ENCODE measurements at regions not wholly inside any gene's neighbourhood (a gene's known extent, or its start where the extent isn't known, plus 50 kb on each side); places are given as distances from the start of the nearest gene placed in this dataset.

DNA sequence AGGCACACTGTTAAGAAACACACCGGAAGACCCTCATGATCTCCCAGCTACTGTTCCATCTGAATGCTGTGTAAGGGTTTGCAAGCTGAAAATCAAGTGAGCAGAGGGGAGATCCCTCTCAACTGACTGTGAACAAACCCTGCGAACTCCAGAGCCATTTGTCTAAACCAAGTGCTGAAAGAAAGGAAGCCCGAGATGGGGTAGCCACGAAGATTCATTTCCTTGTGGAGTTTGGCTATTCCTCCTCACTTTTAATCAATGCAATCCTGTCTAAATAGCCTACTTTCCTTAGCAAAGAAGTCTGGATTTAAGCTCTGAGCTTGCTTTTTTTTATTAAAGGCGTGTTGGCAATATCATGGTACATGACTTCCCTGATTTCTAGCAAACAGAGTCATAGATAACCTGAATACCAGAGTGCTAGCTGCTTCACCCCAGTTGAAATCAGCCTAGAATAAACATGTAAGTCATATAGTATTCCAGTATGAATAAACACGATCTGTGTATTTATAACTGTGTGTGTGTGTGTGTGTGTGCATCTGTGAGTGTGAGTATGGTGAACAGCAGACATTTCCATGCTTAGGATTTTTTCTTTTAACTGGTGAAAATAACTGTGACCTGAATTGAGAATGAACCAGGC lies 365.2 kb downstream of the ZNF521 start:
- Histone ChIP-seq H3K9me3 (no peaks in the 10 kb centered on the region), H3K36me3 (no peaks in the 10 kb centered on the region), H3K4me3 (peak overlapping the region; percentile 7 to 51 (median 10)), H3K4me1 (peaks cover 0 to 3% of the 10 kb centered on the region in 2 donors), H3K27ac (peak overlapping the region; percentile 69 to 90), H3K27me3 (no peaks in the 10 kb centered on the region)
- intact Hi-C loops (cut with DNase I; ENCODE audit: low total_unique reads) = no loop called here
- DNase-seq (ENCODE audit: low spot score in 2 of 2) = no peak
- TF ChIP-seq POLR2AphosphoS5 (IDR thresholded peaks at IDR 0.05) (no peak), POLR2A (IDR thresholded peaks at IDR 0.05) (no peak)
- TF ChIP-seq, protein P1, sequence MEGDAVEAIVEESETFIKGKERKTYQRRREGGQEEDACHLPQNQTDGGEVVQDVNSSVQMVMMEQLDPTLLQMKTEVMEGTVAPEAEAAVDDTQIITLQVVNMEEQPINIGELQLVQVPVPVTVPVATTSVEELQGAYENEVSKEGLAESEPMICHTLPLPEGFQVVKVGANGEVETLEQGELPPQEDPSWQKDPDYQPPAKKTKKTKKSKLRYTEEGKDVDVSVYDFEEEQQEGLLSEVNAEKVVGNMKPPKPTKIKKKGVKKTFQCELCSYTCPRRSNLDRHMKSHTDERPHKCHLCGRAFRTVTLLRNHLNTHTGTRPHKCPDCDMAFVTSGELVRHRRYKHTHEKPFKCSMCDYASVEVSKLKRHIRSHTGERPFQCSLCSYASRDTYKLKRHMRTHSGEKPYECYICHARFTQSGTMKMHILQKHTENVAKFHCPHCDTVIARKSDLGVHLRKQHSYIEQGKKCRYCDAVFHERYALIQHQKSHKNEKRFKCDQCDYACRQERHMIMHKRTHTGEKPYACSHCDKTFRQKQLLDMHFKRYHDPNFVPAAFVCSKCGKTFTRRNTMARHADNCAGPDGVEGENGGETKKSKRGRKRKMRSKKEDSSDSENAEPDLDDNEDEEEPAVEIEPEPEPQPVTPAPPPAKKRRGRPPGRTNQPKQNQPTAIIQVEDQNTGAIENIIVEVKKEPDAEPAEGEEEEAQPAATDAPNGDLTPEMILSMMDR (IDR thresholded peaks at IDR 0.05) = no peak

DNA sequence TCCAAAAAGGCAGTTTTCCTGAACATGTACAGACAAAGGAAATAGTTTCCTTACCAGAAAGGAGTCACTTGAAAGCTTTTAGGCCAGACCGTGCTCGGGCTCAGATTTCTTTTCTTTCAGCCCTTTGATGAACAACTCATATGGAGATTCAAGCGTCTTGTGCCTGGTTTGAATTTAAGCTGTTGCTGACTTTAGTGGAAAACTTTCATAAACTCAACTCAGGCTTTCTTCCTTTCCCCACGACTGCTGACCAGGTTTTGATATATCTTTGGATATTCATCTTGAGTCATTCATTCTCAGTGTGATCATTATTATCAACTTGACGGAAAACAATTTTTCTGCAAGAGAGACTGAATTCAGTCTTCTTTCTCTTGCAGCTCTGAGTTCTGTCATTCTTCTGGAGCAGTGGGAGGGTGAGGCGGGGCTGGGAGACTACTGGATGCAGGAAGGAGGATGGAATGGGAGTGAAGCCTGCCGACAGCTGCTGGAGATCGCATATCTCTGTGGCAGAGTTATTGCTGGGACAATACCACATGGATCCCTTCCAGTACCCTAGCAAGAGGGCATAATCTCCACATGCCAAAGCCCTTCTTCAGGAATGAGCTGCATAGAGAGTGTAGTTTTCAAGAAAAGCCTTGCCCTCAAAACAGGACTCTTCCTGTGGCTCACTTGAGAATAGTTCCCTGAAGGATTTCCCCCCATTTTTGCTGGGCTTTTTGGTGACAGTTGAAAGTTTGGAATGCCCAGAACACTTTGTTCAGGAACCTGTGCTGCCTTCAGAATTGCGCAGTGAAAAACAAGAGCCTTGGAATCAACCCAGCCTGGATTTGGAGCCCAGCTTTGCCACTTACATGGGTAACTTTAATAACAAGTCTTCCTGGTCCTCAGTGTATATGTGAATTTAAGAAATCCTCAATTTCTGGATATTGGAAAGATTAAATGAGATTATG lies 364.4 kb downstream of the ZNF521 start:
- Histone ChIP-seq H3K27ac (peak overlapping the region; percentile 69 to 90), H3K9me3 (no peaks in the 10 kb centered on the region), H3K27me3 (no peaks in the 10 kb centered on the region), H3K36me3 (no peaks in the 10 kb centered on the region), H3K4me3 (peak overlapping the region; percentile 7 to 51 (median 10)), H3K4me1 (peaks cover 0 to 3% of the 10 kb centered on the region in 2 donors)
- DNase-seq (ENCODE audit: low spot score in 2 of 2) = peak in 1 of 2 donors; percentile 61
- TF ChIP-seq, protein P1 (IDR thresholded peaks at IDR 0.05) = no peak
- TF ChIP-seq POLR2AphosphoS5 (IDR thresholded peaks at IDR 0.05) = no peak
- TF ChIP-seq POLR2A (IDR thresholded peaks at IDR 0.05) = no peak
- intact Hi-C loops (cut with DNase I; ENCODE audit: low total_unique reads) = no loop called here

DNA sequence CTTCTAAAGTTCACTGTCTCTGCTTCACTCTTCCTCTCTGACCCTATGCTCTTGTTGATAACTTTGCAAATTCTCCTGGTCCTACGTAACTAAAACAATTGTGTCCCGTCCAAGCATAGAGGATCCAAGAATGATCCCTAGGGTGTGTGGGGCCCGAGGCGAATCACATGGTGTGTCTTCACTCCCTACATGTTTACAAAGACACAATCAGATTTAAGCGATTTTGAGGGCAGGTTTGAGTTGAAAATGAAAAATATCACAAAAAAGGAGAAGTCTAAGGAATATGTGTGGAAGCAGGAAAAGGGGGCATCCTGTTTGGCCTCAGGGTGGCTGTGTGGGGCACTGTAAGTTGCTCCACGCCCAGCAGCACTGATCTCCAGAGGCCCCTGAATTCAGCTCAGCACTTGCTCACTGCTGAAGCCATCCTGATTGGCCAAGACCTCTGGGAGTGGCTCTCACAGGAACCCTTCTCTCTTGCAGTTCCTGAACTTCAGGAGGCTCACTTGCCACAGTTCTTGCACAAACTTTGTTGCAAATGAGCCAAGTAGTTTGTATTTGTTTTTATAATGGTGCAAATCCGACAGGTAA lies 363.6 kb downstream of the ZNF521 start:
- Histone ChIP-seq H3K27ac (peak overlapping the region; percentile 69 to 90), H3K4me1 (peaks cover 0 to 3% of the 10 kb centered on the region in 2 donors), H3K36me3 (no peaks in the 10 kb centered on the region), H3K4me3 (peak overlapping the region in 2 of 3 donors; percentile 10 to 51), H3K27me3 (no peaks in the 10 kb centered on the region), H3K9me3 (no peaks in the 10 kb centered on the region)
- intact Hi-C loops (cut with DNase I; ENCODE audit: low total_unique reads) = no loop called here
- no peak for DNase-seq (ENCODE audit: low spot score in 2 of 2)
- TF ChIP-seq, protein P1 (IDR thresholded peaks at IDR 0.05) = no peak
- TF ChIP-seq POLR2AphosphoS5 (IDR thresholded peaks at IDR 0.05) = peak in 1 of 3 donors; percentile 9

DNA sequence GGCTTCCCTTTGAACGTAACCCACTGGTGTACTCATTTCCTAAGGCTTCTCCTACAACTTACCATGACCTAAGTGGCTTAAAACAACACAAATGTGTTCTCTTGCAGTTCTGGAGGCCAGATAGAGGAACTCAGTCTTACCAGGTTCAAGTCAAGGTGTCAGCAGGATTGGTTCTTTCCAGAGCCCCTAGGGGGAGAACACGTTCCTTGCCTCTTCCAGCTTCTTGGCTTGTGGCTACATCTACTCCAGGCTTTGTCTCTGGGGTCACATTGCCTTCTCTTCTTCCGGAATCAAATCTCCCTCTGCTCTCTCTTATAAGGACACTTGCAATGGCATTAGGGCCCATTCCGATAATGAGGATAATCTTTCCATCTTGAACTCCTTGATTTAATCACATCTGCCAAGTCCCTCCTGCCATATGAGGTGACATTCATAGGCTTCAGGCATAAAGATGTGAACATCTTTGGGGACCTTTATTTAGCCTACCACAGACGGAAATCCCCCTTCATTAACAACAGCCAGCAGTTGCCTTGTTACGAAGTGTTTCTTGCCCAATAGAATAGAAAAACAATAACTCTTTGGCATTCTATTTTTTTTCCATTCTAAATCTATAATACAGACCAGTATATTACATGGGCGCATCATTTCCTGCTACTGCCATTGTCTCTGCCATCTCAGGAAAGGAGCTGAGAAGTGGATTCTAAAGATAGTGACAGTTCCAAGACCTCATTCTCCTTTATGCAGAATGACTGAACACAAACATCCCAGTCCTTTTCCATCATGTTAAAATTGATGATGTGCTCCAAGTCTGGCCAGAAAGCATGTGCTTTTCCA lies 362.0 kb downstream of the ZNF521 start:
- H3K4me1 ChIP-seq = peaks cover 0 to 3% of the 10 kb centered on the region in 2 donors
- H3K27ac ChIP-seq = peak overlapping the region; percentile 54 to 89
- intact Hi-C loops (cut with DNase I; ENCODE audit: low total_unique reads) = no loop called here

More for the DNA sequence above, 362.0 kb downstream of the ZNF521 start:
- Histone ChIP-seq H3K36me3 (no peaks in the 10 kb centered on the region), H3K27me3 (no peaks in the 10 kb centered on the region), H3K9me3 (no peaks in the 10 kb centered on the region), H3K4me3 (no peak overlapping the region)
- DNase-seq (ENCODE audit: low spot score in 2 of 2) = no peak
- TF ChIP-seq POLR2A (IDR thresholded peaks at IDR 0.05) = no peak
- TF ChIP-seq, protein P1 (IDR thresholded peaks at IDR 0.05) = no peak
- no peak for TF ChIP-seq POLR2AphosphoS5 (IDR thresholded peaks at IDR 0.05)
